ENCODE measurements at regions not wholly inside any gene's neighbourhood (a gene's known extent, or its start where the extent isn't known, plus 50 kb on each side); places are given as distances from the start of the nearest gene placed in this dataset.
"Not testable (repeated sequence)": the region's sequence is repeated elsewhere in the genome, so short reads cannot be mapped to it uniquely, and the experiment has no call there.

DNA sequence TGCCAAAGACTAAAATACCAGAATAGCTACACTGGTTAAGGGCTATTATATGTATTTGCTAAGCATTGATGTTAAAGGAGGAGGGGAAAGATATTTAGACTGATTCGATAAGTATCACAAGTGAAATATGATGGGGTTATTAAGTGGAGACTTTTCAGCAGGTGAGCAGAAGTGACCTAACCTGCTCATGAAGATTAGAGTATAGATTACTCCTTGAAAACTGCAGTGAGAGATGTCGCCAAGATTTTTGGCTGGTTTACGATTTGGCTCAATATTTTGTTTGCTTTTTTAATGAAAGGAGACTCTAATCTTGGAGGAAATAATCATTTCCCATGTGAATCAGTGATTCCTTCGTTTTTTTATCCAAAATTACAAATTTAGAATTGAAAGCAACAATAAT lies 1279.5 kb upstream of the TENM4 start:
- no peak for DNase-seq

DNA sequence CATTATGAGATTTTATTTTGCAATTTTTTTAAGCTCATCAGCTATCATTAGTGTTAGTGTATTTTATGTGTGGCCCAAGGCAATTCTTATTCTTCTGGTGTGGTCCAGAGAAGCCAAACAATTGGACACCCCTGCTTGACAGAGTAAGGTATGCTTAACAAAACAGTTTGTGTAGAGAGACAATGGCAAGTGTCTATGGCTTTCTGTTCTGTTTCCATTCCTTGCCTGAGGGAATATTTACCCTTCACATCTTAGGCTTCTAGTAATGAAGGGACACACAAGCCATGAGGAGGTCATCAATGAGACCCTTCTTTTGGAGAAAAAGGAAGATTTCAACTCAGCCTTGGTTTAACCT lies 1278.4 kb upstream of the TENM4 start:
- DNase-seq, result no peak

DNA sequence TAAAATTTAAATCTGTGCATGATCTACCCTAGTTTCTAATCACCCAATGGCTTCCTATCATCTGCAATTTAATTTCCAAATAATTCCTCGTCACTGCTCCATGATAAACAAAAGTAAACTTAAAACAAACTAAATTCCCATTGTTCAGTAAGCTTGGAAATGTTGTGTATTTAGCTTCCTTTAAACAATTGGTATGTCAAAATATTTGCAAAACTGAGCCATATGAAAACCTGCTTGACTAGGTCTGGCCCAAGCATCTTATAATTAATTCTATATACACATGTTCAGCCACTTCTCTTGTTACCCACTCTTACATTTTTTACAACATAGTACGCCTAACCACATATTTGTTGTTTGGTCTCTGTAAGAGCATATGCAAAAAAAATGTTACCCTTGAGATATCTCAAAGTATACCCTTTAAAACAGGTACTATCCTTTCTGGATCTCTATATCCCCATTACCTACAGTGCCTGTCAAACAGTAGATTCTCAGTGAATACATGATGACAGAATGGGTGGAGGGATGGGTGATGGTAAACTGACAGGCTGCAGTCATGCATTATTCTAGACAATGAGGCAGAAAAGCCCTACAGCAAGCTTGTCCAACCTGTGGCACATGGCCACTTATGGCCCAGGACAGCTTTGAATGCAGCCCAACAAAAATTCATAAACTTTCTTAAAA lies 1277.9 kb upstream of the TENM4 start:
- DNase-seq, result no peak

DNA sequence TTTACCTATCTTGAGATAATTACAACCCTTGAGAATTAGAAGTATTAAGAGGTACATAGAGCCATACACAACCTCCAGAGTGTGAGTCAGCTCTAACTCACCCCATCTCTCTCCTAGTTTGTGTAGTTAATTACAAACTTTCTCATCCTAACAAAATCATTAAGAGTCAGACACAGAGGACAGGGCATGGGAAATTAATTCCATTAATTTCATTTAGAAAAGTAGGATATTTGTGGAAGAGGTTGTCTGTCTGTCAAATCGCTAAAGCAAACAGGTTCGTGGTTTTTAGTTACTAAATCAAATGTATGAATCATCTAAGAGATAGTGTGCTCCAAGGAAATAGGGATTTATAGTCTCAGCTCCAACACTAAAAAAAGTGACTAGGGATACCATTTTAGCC lies 1261.4 kb upstream of the TENM4 start:
- DNase-seq, result no peak

DNA sequence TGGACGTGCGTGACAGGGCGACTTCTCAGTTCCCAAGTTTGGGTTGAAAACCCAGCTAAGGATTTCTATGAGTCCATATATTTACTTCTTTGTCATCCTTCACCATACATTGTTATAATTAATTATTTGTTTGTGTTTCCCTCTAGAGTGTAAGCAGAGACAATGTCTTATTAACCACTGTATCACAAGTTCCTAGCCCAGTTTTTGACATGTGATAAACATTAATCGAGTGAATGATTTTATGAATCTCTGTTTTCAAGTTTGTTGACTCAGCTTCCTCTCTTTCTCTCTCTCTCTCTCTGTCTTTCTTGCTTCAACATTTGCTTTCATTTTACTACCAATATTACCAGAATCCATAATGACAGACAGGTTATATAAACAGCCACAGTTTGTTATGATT lies 1259.6 kb upstream of the TENM4 start:
- no peak for DNase-seq

DNA sequence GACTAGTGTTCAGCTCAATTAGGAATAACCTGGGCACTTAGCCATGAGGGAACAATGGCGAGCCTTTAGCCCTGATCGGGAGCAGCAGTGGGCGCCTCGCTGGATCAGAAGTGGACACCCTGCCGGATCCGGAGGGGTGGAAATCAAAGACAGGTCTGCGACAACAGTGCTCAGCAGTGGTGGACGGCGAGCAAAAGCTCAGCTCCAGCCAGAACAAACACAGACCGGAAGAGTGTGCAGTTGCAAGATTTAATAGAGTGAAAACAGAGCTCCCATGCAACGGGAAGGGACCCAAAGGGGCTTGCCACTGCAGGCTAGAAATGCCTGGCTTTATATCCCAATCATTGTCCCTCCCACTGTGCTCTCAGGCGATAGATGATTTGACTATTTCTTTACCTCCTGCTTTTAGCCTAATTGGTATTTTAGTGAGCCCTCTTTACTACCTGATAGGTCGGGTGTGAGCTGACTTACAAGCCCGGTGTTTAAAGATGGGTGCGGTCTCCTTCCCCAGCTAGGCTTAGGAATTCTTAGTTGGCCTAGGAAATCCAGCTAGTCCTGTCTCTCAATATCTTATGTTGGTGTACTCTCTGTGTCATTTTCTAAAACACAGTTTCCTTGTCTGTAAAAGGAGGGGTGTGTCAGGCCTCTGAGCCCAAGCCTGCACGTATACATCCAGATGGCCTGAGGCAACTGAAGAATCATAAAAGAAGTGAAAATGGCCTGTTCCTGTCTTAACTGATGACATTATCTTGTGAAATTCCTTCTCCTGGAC lies 1258.8 kb upstream of the TENM4 start:
- not testable (repeated sequence) for DNase-seq

DNA sequence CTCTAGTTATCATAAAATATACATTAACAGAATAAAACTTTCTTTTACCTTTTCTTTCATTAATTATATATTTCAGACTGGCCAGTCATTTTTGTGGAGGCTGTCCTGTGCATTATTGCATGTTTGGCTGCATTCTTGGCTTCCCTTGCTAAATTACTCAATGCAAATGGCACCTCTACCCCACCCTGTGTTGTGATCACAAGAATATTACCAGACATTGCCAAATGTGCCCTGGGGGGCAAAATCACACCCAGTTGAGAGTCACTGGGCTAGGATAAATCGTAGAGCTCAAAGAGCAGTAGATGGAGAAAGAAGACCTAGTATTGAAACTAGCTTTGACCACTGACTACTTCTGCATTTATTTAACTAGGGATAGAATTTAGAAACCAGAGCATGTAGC lies 1257.8 kb upstream of the TENM4 start:
- no peak for DNase-seq

DNA sequence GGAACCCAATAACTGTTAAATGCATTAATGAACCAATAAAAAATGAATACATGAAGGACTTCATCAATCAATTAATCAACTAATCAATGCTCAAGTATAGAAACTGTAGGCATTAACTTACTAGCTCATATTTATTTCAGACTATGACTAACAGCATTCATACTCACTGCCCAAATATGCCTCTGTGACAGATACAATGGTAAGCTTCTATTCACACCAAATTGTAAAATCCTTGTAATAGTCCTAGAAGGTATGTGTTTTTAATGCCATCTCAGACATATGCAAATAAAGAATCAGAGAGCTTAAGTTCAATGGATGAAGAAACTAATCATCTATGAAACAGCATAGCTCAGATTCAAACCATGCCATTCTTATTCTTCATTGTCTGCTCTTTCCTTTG lies 1253.6 kb upstream of the TENM4 start:
- no peak for DNase-seq

DNA sequence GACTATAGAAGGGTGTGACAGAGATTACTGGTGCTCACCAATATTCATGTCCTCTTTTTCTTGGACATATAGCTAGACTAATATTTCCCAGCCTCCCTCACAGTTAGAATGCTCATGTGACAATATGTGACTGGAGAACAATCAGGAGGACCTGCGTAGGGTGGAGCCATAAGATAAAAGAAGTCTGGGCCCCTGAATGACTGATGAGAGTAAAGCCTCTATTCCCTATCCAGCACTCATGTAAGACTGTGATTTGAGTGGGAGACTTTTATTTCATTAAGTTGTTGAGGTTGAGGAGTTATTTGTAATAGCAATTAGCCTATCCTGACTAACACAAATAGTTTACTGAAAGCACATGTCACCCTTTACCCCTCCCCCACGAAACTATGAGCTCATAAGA lies 1247.1 kb upstream of the TENM4 start:
- DNase-seq, result no peak

DNA sequence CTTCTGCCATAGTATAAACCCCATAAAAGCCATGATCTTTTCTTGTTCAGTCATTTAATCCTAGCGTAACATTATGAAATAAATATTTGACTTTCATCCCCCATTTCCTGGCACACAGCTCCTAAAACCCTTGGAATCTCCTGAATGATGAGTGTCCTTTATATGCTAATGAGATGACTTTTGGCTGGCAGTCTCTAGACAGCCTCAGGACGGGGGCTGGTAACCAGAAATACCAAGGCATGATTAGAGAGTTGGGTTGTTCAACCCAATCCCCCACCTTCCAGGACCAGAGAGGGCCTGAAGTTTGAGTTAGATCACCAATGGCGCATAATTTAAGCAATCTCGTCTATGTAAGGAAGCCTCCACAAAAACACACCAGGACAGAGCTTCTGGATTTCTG lies 1246.1 kb upstream of the TENM4 start:
- DNase-seq, result no peak

DNA sequence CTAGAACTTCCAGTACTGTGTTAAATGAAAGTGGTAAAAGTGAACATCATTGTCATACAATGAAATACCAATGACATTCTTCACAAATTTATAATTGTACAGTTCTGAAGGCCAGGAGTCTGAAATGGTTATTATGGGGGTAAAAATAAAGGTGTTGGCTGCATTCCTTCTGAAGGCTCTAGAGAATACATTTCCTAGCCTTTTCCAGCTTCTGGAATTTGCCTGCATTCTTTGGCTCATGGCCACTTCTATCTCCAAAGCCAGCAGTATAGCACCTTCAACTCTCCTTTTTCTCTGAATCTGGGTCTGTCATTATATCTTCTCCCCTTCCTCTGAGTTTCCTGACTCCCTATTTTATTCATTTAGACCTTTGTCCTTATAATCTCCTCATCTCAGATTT lies 1232.7 kb upstream of the TENM4 start:
- no peak for DNase-seq

DNA sequence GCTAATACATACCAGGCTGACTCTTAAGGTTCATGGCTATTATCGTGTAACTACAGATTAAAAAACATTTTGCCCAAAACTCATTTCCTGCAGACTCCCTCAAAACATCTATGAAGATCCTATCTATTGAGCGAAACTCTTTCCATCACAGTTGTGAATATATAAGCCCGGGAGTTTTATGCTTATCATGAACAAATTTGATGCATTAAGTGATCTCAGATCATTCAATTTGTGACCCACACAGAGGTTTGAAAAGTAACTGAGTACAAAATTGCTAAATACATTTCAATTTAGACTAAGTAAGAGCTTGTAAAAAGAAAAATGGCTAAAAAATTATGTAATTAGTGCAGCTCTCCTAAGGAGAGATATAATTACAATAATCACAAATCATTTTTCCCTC lies 1228.8 kb upstream of the TENM4 start:
- DNase-seq, result no peak

DNA sequence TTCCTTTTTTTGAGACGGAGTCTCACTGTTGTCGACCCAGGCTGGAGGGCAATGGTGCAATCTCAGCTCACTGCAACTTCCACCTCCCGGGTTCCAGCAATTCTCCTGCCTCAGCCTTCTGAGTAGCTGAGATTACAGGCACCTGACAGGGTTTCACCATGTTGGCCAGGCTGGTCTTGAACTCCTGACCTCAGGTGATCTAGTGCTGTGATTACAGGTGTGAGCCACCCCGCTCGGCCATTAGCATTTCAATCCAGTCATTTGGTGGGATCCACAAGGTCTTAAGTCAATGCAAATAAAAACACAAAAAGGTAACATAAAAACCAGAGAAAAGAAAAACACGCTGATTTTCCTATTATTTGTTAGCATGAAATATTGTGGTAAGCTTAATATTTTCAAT lies 1227.2 kb upstream of the TENM4 start:
- no peak for DNase-seq

DNA sequence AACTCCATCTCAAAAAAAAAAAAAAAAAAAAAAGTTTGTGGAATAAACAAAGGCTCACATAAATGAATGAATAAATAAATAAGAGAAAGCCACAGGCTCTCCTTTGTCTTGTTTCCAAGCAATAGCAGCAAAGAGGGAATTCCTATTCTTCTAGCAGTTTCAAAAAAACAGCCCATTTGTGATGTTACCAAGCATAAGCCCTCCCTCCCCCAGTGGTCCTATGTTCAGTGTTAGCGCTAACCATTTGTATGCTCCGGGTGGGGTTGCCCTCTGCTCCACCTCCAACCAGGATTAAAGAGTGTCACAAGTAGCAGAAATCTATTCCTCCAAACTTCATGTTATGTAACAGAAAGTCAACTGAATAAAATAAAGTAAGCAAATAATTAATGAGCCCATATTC lies 1215.0 kb upstream of the TENM4 start:
- no peak for DNase-seq

DNA sequence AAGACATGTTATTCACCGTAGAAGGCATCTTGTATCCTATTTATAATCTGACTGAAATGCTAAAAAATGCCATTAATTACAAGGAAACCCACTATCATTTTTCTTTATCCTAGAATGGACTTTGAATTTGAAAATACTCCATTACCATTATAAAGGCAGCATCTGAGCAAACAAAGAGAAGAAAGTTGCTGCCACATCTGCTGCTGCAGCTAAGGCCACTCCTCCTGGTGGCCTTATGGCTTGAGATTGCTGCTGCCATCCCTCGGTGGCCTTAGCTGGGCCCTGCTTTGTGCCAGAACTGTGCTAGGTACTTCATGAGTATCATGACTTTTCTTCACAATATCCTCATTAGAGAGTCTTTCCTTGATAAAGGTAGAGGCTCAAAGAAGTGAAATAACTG lies 1210.1 kb upstream of the TENM4 start:
- DNase-seq, result no peak

DNA sequence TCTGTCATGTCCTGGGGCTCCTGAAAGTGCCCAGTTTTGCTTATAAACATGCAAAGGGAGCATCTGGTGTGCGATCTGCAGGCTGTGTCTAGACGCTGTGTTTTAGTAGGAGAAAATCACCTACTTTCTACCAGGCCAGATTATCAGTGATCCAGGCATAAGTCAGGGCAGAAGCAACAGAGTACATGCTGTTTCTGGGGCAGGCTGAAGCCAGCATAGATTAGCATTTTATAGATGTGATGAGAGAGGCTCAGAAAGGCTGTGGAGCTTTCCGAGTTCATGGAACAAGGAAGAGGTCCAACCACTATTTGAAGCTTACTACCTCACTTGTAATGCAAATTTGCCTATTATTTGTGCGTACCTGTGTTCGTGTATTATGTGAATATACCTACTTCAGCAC lies 1208.4 kb upstream of the TENM4 start:
- no peak for DNase-seq

DNA sequence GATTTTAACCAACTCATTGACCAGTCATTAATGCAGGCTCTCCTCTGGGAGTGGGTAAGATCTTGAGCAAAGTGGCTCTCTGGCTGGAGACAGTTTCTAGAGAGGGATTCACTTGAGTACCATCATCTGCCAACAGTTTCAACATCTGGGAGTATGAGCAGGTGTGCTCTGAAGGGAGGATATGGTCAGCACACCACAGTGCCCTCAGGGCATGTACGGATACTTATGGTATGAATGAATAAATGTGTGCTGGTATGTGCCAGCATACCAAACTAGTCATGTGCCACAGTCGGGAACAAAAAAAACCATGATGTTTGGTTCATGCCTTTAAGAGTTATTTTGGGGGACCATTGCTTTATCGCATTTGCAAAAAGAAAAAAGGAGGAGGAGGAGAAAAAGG lies 1197.5 kb upstream of the TENM4 start:
- no peak for DNase-seq

DNA sequence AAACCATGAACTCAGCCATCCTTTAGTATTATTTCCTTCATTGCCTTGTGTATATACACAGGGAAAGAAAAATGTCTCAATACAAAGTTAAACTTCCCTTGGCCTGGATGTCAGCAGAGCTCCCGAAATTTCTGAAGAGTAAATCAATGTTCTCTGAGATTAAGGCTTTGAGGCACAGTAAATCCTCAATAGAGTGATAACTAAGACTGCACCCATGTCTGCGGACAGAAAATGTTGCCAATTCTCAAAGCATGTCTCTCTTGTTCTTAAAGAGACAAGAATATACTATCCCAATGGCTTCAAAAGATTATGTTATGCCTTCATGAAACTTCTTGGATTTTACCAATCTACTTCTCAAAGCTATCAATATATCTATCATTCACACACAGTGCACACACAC lies 1196.7 kb upstream of the TENM4 start:
- no peak for DNase-seq

DNA sequence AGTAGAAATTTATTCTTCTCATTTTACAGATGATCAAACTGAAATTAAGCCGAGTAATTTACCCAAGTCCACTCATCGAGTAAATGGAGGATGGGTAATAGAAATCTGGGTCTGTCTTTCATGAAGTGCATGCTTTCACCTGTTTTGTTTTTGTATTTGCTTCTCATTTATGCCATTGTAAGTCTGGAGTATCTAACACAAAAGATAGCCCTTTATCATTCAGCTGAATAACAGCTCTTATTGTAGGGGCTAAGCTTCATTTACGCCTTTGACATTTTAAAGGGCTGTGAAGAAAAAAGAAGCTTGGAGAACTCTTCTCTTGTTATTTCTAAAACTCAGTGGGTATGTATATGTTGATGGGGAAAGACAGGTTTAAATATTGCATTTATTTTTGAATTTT lies 1196.2 kb upstream of the TENM4 start:
- DNase-seq, result no peak

DNA sequence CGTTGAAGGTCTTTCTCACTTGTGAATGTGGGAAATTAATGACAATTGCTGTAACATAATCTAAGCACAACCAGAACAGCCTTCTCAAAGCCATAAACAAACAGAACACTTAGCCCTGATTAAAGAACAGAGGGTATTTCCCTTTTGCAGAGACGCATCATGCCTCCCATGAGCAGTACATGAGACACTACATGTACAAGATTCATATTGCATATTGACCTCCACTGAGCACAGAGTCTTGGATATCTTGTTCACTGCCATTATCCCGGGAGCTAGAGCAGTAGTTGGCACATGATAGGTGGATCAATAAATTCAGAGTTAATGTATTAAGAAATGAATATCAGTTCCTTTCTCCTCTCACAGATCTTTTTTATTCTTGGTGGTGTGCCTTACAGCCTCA lies 1194.3 kb upstream of the TENM4 start:
- DNase-seq, result no peak

DNA sequence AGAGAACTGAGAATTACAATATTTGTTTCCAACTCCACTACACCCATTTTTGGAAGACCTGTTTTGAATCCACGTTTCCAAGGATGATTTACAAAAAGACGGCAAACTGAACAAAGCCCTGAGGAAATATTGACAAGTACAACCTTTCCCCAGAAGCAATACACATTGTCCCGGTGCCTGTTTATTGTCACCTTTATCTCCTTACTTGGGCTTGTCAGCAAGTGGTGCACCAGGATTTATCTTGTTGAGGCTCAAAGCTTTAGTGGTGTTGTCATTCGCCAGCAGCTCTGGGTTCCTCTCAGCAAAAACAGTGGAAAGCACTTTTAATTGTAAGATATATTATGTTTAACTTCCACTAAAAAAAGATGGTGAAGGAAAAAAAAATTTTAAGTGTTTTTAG lies 1191.9 kb upstream of the TENM4 start:
- no peak for DNase-seq

DNA sequence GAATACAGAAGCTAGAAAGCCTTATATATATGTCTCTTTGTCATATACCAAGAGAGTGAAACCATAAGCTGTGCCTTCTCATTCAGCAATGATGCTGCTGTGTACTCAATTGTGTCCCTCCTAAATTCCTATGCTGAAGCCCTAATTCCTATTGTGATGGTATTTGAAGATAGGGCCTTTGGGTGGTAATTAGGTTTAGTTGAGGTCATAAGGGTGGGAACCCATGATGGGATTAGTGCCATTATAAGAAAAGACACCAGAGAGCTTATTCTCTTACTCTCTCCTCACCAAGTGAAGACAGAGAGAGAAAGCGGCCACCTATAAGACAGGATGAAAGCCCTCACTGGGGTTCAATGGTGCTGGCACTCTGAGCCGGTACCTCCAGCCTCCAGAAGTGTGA lies 1191.3 kb upstream of the TENM4 start:
- no peak for DNase-seq

DNA sequence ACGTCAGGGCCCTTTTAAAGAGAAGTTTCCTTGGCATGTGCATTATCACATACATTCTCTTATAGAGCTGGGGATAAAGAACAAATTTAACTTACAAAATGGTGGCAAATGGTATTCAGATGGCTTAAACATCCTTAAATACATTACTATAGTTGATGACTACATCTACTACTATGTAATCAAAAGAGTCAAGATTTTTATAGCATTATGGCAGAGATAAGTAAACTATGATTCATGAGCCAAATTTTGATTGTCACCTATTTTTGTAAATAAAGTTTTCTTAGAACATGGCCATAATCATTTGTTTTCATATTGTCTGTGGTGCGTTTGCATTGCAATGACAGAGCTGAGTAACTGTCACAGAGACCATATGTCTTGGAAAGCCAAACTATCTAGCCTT lies 1188.6 kb upstream of the TENM4 start:
- no peak for DNase-seq

DNA sequence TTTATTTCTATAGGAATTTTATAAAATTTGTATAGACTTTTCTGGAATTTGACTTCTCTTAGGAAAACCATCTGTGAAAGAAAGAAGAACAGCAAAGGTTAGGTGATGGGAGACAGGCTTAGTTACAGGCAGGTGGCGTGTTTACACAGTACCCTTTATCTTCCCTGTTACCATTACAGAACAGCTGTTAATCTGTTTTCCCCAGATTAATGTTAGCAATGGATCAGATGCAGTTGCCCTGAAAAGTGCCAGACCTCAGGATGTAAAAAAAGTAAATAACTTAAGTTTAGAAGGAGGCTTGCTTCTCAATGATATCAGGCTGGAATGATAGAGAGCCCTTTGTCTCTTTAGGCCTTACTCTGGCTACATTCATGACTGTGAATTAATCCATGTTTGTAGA lies 1186.5 kb upstream of the TENM4 start:
- no peak for DNase-seq

DNA sequence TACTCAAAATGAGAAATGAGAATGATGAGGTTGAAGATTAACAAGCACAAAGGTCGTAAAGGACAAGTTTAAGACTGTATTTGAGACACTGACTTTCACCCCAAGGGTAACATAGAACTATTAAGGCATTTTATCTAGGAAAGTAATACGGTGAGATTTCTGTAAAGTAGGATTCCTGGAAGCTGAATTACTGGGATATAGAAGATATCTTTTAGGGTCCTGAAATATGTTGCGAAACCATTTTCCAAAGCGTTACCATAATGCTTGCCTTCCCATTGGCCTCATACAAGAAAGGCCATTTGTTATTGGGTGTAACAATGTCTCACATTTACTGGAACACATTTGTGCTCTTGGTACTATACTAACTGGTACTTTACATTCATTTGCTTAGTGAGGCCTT lies 1185.9 kb upstream of the TENM4 start:
- no peak for DNase-seq
